ENCODE measurements at regions not wholly inside any gene's neighbourhood (a gene's known extent, or its start where the extent isn't known, plus 50 kb on each side); places are given as distances from the start of the nearest gene placed in this dataset.

- intact Hi-C loops (cut with DNase I): no loop called here
- H3K27me3 ChIP-seq: no peaks in the 10 kb centered on the region
- ATAC-seq (no peak), DNase-seq (no peak)
- H3K4me3 ChIP-seq: no peak overlapping the region
- TF ChIP-seq CTCF (IDR thresholded peaks at IDR 0.05): no peak
- no peaks in the 10 kb centered on the region for H3K4me1 ChIP-seq
- no peak overlapping the region for H3K27ac ChIP-seq
- no peaks in the 10 kb centered on the region for H3K36me3 ChIP-seq
- H3K9me3 ChIP-seq: no peaks in the 10 kb centered on the region
Measured at GRCh38 chr13:30019648-30020626, 169.5 kb upstream of the UBL3 start.

GRCh38 chr13:30017880-30018279 lies 167.5 kb upstream of the UBL3 start:
- H3K36me3 ChIP-seq: no peaks in the 10 kb centered on the region
- intact Hi-C loops (cut with DNase I): no loop called here
- H3K4me1 ChIP-seq: no peaks in the 10 kb centered on the region
- no peak for ATAC-seq
- H3K9me3 ChIP-seq: no peaks in the 10 kb centered on the region
- H3K27me3 ChIP-seq: no peaks in the 10 kb centered on the region
- DNase-seq: no peak
- H3K4me3 ChIP-seq: no peak overlapping the region
- no peak overlapping the region for H3K27ac ChIP-seq
- TF ChIP-seq CTCF (IDR thresholded peaks at IDR 0.05): no peak

DNA sequence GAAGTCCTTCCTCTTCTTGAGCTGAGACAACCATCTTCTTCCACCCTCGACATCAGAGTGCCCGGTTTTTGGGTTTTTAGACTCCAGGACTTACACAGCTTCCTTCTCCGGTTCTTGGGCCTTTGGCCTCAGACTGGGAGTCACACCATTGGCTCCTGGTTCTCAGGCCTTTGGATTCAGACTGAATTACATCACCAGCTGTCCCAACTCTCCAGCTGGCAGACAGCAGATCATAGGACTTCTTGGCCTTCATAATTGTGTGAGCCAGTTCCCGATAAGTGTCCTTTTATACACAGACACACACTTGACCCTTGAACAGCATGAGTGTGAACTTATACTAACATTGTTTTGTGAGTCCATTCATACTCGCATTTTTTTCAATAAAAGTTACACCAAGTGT lies 166.0 kb upstream of the UBL3 start:
- TF ChIP-seq CTCF (IDR thresholded peaks at IDR 0.05): no peak
- DNase-seq (no peak), ATAC-seq (no peak)
- no peaks in the 10 kb centered on the region for H3K36me3 ChIP-seq
- H3K4me3 ChIP-seq: no peak overlapping the region
- intact Hi-C loops (cut with DNase I): no loop called here
- H3K9me3 ChIP-seq: no peaks in the 10 kb centered on the region
- no peak overlapping the region for H3K27ac ChIP-seq
- H3K27me3 ChIP-seq: no peaks in the 10 kb centered on the region
- no peaks in the 10 kb centered on the region for H3K4me1 ChIP-seq

GRCh38 chr13:30009411-30009810 lies 159.0 kb upstream of the UBL3 start:
- H3K9me3 ChIP-seq: no peaks in the 10 kb centered on the region
- no peak for TF ChIP-seq CTCF (IDR thresholded peaks at IDR 0.05)
- no peaks in the 10 kb centered on the region for H3K36me3 ChIP-seq
- H3K4me3 ChIP-seq: no peak overlapping the region
- no peaks in the 10 kb centered on the region for H3K4me1 ChIP-seq
- H3K27me3 ChIP-seq: no peaks in the 10 kb centered on the region
- intact Hi-C loops (cut with DNase I): no loop called here
- H3K27ac ChIP-seq: no peak overlapping the region
- DNase-seq (no peak), ATAC-seq (no peak)

DNA sequence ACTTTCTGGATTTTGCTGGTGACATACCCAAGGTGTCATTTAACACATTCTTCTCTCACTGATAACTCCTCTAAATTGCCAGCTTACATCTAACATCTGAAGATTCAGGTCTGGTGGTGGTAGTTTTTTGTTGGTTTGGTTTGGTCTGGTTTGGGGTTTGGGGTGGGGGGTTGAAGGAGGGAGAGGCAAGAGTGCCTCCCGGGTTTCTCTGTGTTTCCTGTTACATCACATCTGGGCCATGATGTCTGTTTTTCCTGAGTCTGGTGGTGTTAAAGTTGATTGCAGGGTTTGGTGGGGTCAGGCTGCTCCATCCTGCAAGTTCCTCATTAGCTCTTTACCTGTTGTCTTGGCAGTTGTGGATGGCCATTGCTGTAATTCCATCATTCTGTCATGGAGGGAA lies 155.8 kb upstream of the UBL3 start:
- H3K9me3 ChIP-seq: no peaks in the 10 kb centered on the region
- H3K4me3 ChIP-seq: no peak overlapping the region
- no peak for ATAC-seq
- H3K27ac ChIP-seq: no peak overlapping the region
- no peaks in the 10 kb centered on the region for H3K4me1 ChIP-seq
- no peak for DNase-seq
- TF ChIP-seq CTCF (IDR thresholded peaks at IDR 0.05): no peak
- no peaks in the 10 kb centered on the region for H3K36me3 ChIP-seq
- H3K27me3 ChIP-seq: no peaks in the 10 kb centered on the region
- intact Hi-C loops (cut with DNase I): no loop called here

Data from upper lobe of right lung (tissue), 1 donor.